Posterior cingulate gyrus (tissue), 11 donors: ENCODE measurements at regions not wholly inside any gene's neighbourhood (a gene's known extent, or its start where the extent isn't known, plus 50 kb on each side); places are given as distances from the start of the nearest gene placed in this dataset.
A peak's percentile ranks its signal among the peaks of the same experiment; 100 is the strongest.

ENCODE experiments used
- DNase-seq, 10 donors: peaks; one replicate each; pipeline versions ENCODE4 v3.0.0 to v3.0.0-alpha.2; 2020 to 2021; ENCODE audit warnings: mixed read lengths in 3 of 10
- intact Hi-C: fragments of 100-400 bp; cut with DNase I; formaldehyde crosslinking; loops from one replicate; pipeline ENCODE4 v1.15.1; 2023

DNA sequence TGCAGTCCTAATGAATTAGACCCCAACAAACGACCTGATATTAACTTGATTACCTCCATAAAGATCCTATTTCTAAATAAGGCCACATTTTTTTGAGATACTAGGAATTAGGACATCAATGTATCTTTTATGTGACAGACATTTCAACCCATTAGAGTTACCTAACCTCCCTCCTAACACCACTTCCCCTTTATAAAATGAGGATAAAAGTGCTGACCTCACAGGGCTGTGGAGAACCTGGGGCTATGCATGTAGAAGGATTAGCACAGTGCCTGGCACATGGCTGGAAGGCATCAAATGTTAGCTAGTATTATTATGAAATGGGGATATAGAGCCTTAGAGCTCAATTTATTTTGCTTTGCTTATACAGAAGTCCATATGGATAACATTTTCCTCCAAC lies 53.5 kb upstream of the LRRN1 start:
- DNase-seq: no peak
- intact Hi-C loops: no loop called here

GRCh38 chr3:3744826-3745225 lies 54.4 kb upstream of the LRRN1 start:
- intact Hi-C loops: no loop called here
- DNase-seq: no peak

GRCh38 chr3:3743754-3744153 lies 55.5 kb upstream of the LRRN1 start:
- intact Hi-C loops: no loop called here
- no peak for DNase-seq

DNA sequence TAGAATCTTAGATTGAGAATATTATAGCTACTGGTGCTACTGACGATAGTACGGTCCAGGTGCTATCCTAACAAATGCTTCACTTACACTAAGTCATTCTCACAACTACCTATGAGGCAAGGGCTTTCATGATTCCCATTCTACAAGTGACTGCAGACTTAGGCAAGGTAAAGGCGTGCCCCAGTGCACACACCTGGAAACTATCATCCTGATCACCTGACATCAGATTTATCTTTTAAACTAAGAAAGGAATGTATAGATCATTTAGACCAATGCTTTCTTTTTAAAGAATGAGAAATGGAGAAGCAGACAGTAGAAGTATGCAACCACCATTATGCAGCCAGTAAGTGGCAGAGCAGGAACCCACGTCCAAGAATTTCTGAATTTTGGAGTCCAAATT lies 59.2 kb upstream of the LRRN1 start:
- intact Hi-C loops: no loop called here
- no peak for DNase-seq

GRCh38 chr3:3739330-3740060 lies 59.7 kb upstream of the LRRN1 start:
- intact Hi-C loops: no loop called here

GRCh38 chr3:3737531-3737930 lies 61.7 kb upstream of the LRRN1 start:
- DNase-seq: no peak
- intact Hi-C loops: no loop called here

More at GRCh38 chr3:3739330-3740060, 59.7 kb upstream of the LRRN1 start:
- no peak for DNase-seq

DNA sequence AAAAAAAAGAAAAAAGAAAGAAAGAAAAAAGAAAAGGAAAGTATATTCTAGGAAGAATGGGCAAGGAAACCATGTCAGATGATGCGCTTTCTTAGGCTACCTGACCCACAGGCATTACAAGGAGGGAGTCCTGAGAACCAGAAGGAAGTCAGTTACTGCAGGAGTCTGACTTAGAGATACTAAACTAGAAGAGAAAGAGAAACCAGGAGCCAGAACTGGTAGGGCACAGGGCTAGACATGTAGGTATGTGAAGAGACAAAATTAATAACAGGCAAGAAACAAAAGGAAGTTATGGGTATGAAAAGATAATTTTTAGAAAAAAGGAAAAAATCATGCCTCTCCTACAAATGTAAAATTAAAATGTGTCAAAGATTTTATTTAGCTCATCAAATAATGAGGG lies 63.3 kb upstream of the LRRN1 start:
- intact Hi-C loops: no loop called here
- no peak for DNase-seq

GRCh38 chr3:3734881-3735280 lies 64.3 kb upstream of the LRRN1 start:
- DNase-seq: no peak
- intact Hi-C loops: no loop called here

DNA sequence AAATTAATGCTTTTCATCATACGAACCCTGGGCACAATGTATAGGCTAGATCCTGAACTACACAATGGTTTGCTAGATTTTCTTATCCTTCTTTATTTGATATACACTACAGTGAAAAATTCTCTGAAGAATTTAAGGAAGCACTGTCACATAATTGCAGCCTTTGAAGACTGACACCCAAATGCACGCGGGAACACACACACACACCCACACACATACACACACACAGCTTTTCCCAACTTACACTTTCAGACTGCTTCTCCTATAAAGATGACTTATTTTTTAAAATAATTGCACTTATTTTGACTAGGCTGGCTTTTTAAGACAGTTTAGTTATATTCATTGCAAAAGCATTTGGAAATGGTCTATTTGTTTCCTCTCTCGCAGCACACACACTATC lies 70.0 kb upstream of the LRRN1 start:
- DNase-seq: no peak
- intact Hi-C loops: no loop called here

- intact Hi-C loops: no loop called here
- DNase-seq: no peak
Measured at GRCh38 chr3:3726549-3726948, 72.7 kb upstream of the LRRN1 start.

GRCh38 chr3:3714572-3714971 lies 84.7 kb upstream of the LRRN1 start:
- no peak for DNase-seq
- intact Hi-C loops: no loop called here

DNA sequence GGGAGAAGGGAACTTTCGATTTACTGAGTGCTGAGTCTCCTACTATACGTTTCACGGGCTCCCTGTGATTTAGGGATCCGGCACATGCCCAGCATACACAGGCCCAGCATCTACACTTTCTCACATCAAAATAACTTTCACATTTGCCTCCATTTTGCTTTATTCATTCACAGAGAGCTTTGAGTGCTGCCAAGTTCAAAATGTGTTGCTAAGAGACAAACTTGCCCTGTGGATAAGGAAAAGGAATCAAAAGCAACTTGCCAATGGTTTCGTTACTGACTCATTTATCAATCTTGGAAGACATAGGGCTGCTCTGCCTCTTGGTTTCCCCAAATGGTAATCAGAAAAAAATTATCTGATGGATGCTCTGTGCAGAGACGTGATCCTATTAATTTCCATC lies 86.3 kb upstream of the LRRN1 start:
- DNase-seq: no peak
- intact Hi-C loops: no loop called here

DNA sequence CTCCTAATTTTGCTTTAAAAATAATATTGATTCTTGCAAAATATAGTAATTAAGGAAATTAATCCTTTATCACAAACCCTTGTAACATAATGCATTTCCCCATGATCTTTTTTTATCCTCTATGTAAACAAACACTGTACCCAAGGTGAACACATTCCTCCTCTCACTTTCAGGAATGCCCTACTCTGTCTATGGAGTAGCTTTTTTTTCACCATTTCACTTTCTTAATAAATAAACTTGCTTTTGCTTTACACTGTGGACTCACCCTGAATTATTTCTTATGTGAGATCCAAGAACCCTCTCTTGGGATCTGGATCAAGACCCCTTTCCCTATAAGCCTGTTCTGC lies 90.5 kb upstream of the LRRN1 start:
- DNase-seq: no peak
- intact Hi-C loops: no loop called here

DNA sequence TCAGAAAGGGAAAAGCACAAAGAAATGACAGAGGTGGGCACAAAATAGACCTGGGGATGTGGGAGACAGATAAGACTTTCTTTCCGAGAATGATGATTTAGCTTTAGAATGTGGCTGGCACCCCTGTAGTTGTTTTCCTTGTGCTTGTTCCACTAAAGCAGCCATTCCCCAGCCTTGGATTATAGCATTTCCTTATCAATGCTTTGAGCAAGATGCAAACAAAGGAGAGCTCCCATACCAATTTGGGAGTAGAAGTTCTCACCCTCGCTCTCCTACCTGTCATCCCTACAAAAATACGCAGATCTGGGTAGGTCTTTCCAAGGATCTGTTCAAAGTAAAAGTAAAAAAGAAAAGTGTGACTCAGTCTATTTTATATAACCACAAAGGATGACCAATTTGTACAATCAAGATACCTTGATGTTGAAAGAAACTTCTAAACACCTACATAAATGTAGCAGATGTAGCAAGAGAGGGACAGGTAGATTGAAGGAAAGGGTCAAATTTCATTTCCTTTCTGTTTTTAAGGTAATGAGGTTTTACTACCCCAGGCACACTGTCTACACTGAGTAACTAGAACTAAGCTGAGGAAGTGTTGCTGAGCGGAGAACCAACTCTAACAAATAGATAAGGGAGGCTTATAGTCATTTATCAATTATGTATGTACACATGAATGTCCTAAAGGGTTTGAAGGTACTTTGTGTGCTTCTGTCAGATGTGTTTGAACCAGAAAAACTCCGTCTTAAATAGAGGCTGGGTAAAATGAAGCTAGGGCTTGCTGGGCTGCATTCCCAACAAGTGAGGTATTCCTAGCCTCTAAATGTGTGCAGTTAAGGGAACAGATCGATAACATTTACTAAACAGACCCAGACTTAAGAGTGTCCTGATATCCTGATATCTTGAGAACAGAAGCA lies 91.1 kb upstream of the LRRN1 start:
- intact Hi-C loops: no loop called here
- no peak for DNase-seq

DNA sequence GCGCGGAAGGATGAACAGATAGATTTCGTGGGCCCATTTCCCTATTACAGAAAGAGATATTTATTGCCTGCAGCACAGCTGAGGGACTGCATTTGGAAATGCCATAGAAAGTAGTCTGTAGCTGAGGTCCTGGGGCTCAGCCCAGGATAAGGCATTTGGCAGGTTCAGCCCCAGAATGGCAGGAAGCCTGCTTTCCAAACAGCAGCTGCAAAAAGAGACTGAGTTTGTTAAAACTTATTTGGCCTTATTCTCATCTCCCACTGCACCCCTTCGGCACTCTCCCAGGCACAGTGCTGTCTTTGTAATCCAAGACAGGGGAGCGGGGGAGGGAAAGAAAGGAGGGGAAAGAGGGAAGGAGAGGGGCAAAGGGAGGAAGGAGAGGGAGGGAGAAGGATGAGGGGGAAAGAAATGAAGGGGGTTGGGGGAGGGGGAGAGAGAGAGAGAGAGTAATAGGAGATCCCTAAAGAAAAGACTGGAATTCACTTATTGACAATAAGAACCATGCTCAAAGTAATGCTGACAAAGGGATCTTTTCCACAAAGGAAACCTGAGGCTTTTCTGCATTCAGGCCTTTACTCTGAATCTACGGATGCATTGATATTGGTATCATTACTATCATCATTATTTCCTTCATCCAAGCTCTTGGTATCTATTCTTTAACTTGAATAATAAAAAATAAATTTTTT lies 94.0 kb upstream of the LRRN1 start:
- intact Hi-C loops: no loop called here
- peak; percentile 19 to 86 (median 38) for DNase-seq

GRCh38 chr3:3701949-3702348 lies 97.3 kb upstream of the LRRN1 start:
- intact Hi-C loops: no loop called here
- no peak for DNase-seq

GRCh38 chr3:3699816-3700633 lies 99.2 kb upstream of the LRRN1 start:
- no peak for DNase-seq
- intact Hi-C loops: no loop called here

DNA sequence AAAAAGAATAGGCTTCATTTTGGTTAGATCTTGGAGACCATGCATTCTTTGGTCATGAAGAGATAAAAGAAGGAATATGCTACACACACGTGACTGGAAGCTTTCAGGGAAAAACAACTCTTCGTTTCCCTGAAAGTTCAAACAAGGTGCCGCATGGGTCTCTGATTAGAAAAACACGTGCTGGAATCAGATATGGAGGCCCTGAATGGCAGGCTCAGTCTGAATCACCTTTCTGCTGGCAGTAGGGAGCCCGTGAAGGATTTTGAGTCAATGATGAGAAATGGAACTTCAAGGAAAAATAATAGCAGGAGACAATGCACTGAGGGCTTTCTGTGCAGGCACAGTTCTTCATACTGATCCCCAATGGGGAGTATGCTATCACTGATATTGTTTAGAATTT lies 99.8 kb upstream of the LRRN1 start:
- no peak for DNase-seq
- intact Hi-C loops: no loop called here

- DNase-seq: no peak
- intact Hi-C loops: no loop called here
Measured at GRCh38 chr3:3696345-3696744, 102.9 kb upstream of the LRRN1 start.

DNA sequence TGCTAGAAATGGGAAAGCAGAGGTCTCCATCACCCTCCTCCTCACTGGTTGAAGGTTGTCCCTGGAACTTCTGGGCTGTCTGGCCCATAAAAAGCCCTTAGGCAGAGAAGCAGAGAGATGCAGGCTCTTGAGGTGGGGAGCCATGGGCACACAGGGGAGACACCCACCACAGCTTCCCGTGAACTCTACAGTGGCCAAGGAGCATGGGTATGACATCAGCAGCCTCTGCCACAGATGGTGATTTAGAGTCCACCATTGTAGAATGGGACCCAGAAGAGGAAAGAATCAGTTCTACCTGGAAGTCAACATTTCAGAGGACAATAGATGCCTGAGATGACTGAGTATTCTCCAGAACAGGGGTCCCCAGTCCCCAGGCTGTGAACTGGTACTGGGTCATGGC lies 105.6 kb upstream of the LRRN1 start:
- no peak for DNase-seq
- intact Hi-C loops: no loop called here
